ENCODE measurements at regions not wholly inside any gene's neighbourhood (a gene's known extent, or its start where the extent isn't known, plus 50 kb on each side); places are given as distances from the start of the nearest gene placed in this dataset.

GRCh38 chr22:27312966-27313855, 488.3 kb downstream of the MN1 start:
- TF ChIP-seq, protein P1, sequence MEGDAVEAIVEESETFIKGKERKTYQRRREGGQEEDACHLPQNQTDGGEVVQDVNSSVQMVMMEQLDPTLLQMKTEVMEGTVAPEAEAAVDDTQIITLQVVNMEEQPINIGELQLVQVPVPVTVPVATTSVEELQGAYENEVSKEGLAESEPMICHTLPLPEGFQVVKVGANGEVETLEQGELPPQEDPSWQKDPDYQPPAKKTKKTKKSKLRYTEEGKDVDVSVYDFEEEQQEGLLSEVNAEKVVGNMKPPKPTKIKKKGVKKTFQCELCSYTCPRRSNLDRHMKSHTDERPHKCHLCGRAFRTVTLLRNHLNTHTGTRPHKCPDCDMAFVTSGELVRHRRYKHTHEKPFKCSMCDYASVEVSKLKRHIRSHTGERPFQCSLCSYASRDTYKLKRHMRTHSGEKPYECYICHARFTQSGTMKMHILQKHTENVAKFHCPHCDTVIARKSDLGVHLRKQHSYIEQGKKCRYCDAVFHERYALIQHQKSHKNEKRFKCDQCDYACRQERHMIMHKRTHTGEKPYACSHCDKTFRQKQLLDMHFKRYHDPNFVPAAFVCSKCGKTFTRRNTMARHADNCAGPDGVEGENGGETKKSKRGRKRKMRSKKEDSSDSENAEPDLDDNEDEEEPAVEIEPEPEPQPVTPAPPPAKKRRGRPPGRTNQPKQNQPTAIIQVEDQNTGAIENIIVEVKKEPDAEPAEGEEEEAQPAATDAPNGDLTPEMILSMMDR (IDR thresholded peaks at IDR 0.05): no peak
- Histone ChIP-seq H3K9me3 (peaks cover 0 to 5% (median 0%) of the 10 kb centered on the region in 3 donors), H3K4me3 (no peak overlapping the region), H3K4me1 (peaks cover 0 to 42% (median 28%) of the 10 kb centered on the region in 4 donors), H3K27ac (peak overlapping the region; percentile 23 to 50), H3K27me3 (no peaks in the 10 kb centered on the region), H3K36me3 (no peaks in the 10 kb centered on the region)
- no peak for DNase-seq
- intact Hi-C loops (cut with DNase I; ENCODE audit: low total_unique reads): no loop called here

GRCh38 chr22:27314276-27314807, 487.2 kb downstream of the MN1 start:
- intact Hi-C loops (cut with DNase I; ENCODE audit: low total_unique reads): no loop called here
- H3K36me3 ChIP-seq: no peaks in the 10 kb centered on the region
- H3K27me3 ChIP-seq: no peaks in the 10 kb centered on the region
- peaks cover 0 to 42% (median 28%) of the 10 kb centered on the region in 4 donors for H3K4me1 ChIP-seq
- H3K9me3 ChIP-seq: no peaks in the 10 kb centered on the region
- no peak overlapping the region for H3K27ac ChIP-seq
- TF ChIP-seq, protein P1 (IDR thresholded peaks at IDR 0.05): no peak
- DNase-seq: no peak
- H3K4me3 ChIP-seq: no peak overlapping the region

GRCh38 chr22:27315833-27316232, 485.7 kb downstream of the MN1 start:
- no peak for DNase-seq
- no peak overlapping the region for H3K27ac ChIP-seq
- intact Hi-C loops (cut with DNase I; ENCODE audit: low total_unique reads): no loop called here
- TF ChIP-seq, protein P1 (IDR thresholded peaks at IDR 0.05): no peak
- H3K9me3 ChIP-seq: no peaks in the 10 kb centered on the region
- no peaks in the 10 kb centered on the region for H3K36me3 ChIP-seq
- H3K4me3 ChIP-seq: no peak overlapping the region
- H3K27me3 ChIP-seq: no peaks in the 10 kb centered on the region
- H3K4me1 ChIP-seq: peaks cover 0 to 34% (median 25%) of the 10 kb centered on the region in 4 donors

DNA sequence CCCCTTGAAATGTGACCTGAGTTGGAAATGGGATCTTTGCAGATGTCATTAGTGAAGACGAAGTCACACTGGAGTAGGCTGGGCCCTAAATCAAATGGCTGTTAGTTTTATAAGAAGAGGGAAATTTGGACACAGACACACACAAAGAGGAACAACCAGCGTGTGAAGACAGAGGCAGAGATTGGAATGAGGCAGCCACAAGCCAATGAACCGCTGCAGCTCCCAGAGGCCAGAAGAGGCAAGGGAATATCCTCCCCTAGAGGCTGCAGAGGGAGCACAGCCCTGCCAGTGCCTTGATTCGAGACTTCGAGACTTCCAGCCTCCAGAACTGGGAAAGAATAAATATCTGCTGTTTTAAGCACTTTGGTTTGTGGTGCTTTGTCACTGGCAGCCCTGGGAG, 484.5 kb downstream of the MN1 start:
- Histone ChIP-seq H3K27ac (no peak overlapping the region), H3K4me1 (peaks cover 0 to 26% (median 19%) of the 10 kb centered on the region in 4 donors), H3K27me3 (no peaks in the 10 kb centered on the region), H3K9me3 (no peaks in the 10 kb centered on the region), H3K36me3 (no peaks in the 10 kb centered on the region), H3K4me3 (no peak overlapping the region)
- intact Hi-C loops (cut with DNase I; ENCODE audit: low total_unique reads): no loop called here
- no peak for DNase-seq
- TF ChIP-seq, protein P1 (IDR thresholded peaks at IDR 0.05): no peak

DNA sequence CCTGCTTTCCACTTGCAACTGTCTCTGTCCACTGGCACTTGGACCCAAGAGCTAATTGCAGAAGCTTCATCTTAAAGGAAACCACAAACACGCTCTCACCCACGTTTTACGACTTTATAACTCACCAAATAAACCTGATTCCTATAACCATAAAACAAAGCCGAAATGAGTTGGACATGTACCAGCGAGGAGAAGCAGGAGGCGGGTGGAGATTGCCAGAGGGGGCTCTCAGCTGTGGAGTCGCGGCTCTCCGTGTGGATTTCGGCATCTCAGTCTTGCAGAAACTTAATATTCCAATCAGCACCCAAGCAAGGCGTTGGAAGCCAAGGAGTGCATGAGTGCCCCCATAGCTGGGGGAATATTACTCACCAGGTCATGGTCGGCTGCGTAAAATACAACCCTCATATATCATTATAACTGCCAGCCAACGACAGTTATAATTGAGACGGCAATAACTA, 483.6 kb downstream of the MN1 start:
- no peak for DNase-seq

More for the DNA sequence above, 483.6 kb downstream of the MN1 start:
- TF ChIP-seq, protein P1 (IDR thresholded peaks at IDR 0.05): no peak
- intact Hi-C loops (cut with DNase I; ENCODE audit: low total_unique reads): no loop called here
- Histone ChIP-seq H3K9me3 (no peaks in the 10 kb centered on the region), H3K27ac (no peak overlapping the region), H3K27me3 (peaks cover 0 to 3% of the 10 kb centered on the region in 2 donors), H3K4me3 (no peak overlapping the region), H3K4me1 (peaks cover 0 to 17% (median 9%) of the 10 kb centered on the region in 4 donors), H3K36me3 (no peaks in the 10 kb centered on the region)

Data from tibial artery (tissue), 4 donors.